Liver (tissue), 8 donors: ENCODE measurements at regions not wholly inside any gene's neighbourhood (a gene's known extent, or its start where the extent isn't known, plus 50 kb on each side); places are given as distances from the start of the nearest gene placed in this dataset.

Experiments used
- DNase-seq: peaks from one replicate; pipeline ENCODE4 v3.0.0-alpha.2; 2017; ENCODE audit warnings: low spot score
- H3K27ac ChIP-seq, 2 donors: one replicate each; pipeline ENCODE4 v1.7.0; 2013; ENCODE audit warnings: inconsistent platforms in 2 of 2, low read length in 2 of 2, control low read depth in 1 of 2, low read depth in 1 of 2, mild to moderate bottlenecking in 1 of 2
- H3K27me3 ChIP-seq, 4 donors: one replicate each; pipeline versions ENCODE4 v1.6.1 to v1.7.0; 2013; ENCODE audit warnings: low read length in 3 of 4, inconsistent platforms in 1 of 4, mild to moderate bottlenecking in 1 of 4, moderate library complexity in 1 of 4; ENCODE audit not compliant: control insufficient read depth in 4 of 4, insufficient read depth in 4 of 4
- H3K36me3 ChIP-seq, 4 donors: one replicate each; pipeline versions ENCODE4 v1.6.1 to v1.7.0; 2013; ENCODE audit warnings: low read length in 3 of 4, mild to moderate bottlenecking in 3 of 4, low read depth in 1 of 4, moderate library complexity in 1 of 4; ENCODE audit not compliant: control insufficient read depth in 4 of 4, insufficient read depth in 3 of 4
- H3K4me1 ChIP-seq, 4 donors: one replicate each; pipeline versions ENCODE4 v1.6.1 to v1.7.0; 2013; ENCODE audit warnings: low read length in 3 of 4, mild to moderate bottlenecking in 3 of 4, moderate library complexity in 1 of 4; ENCODE audit not compliant: control insufficient read depth in 4 of 4, insufficient read depth in 4 of 4
- H3K4me3 ChIP-seq, 3 donors: one replicate each; pipeline versions ENCODE4 v1.6.1 to v1.7.0; 2013; ENCODE audit warnings: low read length in 3 of 3, control low read depth in 1 of 3, low read depth in 1 of 3, mild to moderate bottlenecking in 1 of 3
- H3K9ac ChIP-seq, 2 donors: one replicate each; pipeline ENCODE4 v1.7.0; 2013; ENCODE audit warnings: low read length in 2 of 2, mild to moderate bottlenecking in 2 of 2, moderate library complexity in 2 of 2, control low read depth in 1 of 2, low read depth in 1 of 2
- H3K9me3 ChIP-seq, 4 donors: one replicate each; pipeline versions ENCODE4 v1.6.1 to v1.7.0; 2013; ENCODE audit warnings: low read length in 3 of 4; ENCODE audit not compliant: control insufficient read depth in 4 of 4
- ATF3 ChIP-seq: IDR thresholded peaks from 2 replicates; pipeline ENCODE4 v1.6.1; 2016; ENCODE audit warnings: antibody characterized with exemption
- CTCF ChIP-seq: fragments of 150-350 bp; IDR thresholded peaks from 2 replicates; pipeline ENCODE4 v1.5.1; 2017; ENCODE audit warnings: improper control_type of control experiment, low read depth, low read length; ENCODE audit not compliant: missing input control
- EGR1 ChIP-seq, 2 donors: IDR thresholded peaks; 2 replicates each; pipeline ENCODE4 v1.6.1; 2016 to 2018; ENCODE audit warnings: antibody characterized with exemption in 2 of 2, low read depth in 2 of 2
- FOXA2 ChIP-seq: IDR thresholded peaks from 2 replicates; pipeline ENCODE4 v1.6.1; 2016; ENCODE audit warnings: antibody characterized with exemption
- GABPA ChIP-seq, 2 donors: IDR thresholded peaks in 1 of 2; conservative IDR thresholded peaks in 1 of 2; 2 replicates each; pipeline ENCODE4 v1.6.1; 2016; ENCODE audit warnings: antibody characterized with exemption in 2 of 2, mild to moderate bottlenecking in 1 of 2, moderate library complexity in 1 of 2
- HNF4A ChIP-seq, 2 donors: conservative IDR thresholded peaks; 2 replicates each; pipeline ENCODE4 v1.6.1; 2016; ENCODE audit warnings: antibody characterized with exemption in 2 of 2, mild to moderate bottlenecking in 2 of 2
- MAX ChIP-seq: IDR thresholded peaks from 2 replicates; pipeline ENCODE4 v1.6.1; 2016; ENCODE audit warnings: antibody characterized with exemption
- NR2F2 ChIP-seq: IDR thresholded peaks from 2 replicates; pipeline ENCODE4 v1.6.1; 2016; ENCODE audit warnings: antibody characterized with exemption
- RAD21 ChIP-seq, 2 donors: IDR thresholded peaks; 2 replicates each; pipeline ENCODE4 v1.6.1; 2016; ENCODE audit warnings: antibody characterized with exemption in 2 of 2, mild to moderate bottlenecking in 2 of 2
- REST ChIP-seq: IDR thresholded peaks from 2 replicates; pipeline ENCODE4 v1.6.1; 2016; ENCODE audit warnings: antibody characterized with exemption, mild to moderate bottlenecking
- RXRA ChIP-seq, 2 donors: IDR thresholded peaks; 2 replicates each; pipeline ENCODE4 v1.6.1; 2017 to 2018; ENCODE audit warnings: antibody characterized with exemption in 2 of 2, mild to moderate bottlenecking in 1 of 2
- SP1 ChIP-seq: IDR thresholded peaks from 2 replicates; pipeline ENCODE4 v1.6.1; 2018; ENCODE audit warnings: antibody characterized with exemption, mild to moderate bottlenecking
- YY1 ChIP-seq: IDR thresholded peaks from 2 replicates; pipeline ENCODE4 v1.6.1; 2016; ENCODE audit warnings: antibody characterized with exemption, mild to moderate bottlenecking
- ZBTB33 ChIP-seq: IDR thresholded peaks from 2 replicates; pipeline ENCODE4 v1.6.1; 2016; ENCODE audit warnings: antibody characterized with exemption
- WGBS: extraction: QIAGEN DNeasy Blood & Tissue Kit; methylation state at CpG from one replicate; pipeline ENCODE4 v1.1.7; 2013; 5-methylcytosine and 5-hydroxymethylcytosine counted together
- donor health status: healthy.
- donor health status: healthy.
- donor health status: healthy.
- donor health status: healthy.
- donor health status: healthy.

- H3K36me3 ChIP-seq, result no peaks in the 10 kb centered on the region
- TF ChIP-seq ATF3 (no peak), RAD21 (IDR thresholded peaks at IDR 0.05) (no peak), REST (no peak), EGR1 (IDR thresholded peaks at IDR 0.05; ENCODE audit: low read depth in 2 of 2) (no peak), MAX (no peak), RXRA (IDR thresholded peaks at IDR 0.05) (no peak)
- no peak for DNase-seq
- WGBS, result 80% methylated on average over 7 of the region's 7 CpGs
- H3K9ac ChIP-seq, result no peak overlapping the region
- H3K4me1 ChIP-seq, result no peaks in the 10 kb centered on the region
- H3K9me3 ChIP-seq, result no peaks in the 10 kb centered on the region
- H3K27me3 ChIP-seq, result no peaks in the 10 kb centered on the region
- H3K27ac ChIP-seq, result no peak overlapping the region
- no peak overlapping the region for H3K4me3 ChIP-seq
Measured at GRCh38 chr1:209059981-209060380, 523.5 kb upstream of the CAMK1G start.

GRCh38 chr1:209062081-209062620, 521.4 kb upstream of the CAMK1G start:
- H3K9ac ChIP-seq, result no peak overlapping the region
- no peaks in the 10 kb centered on the region for H3K36me3 ChIP-seq
- no peaks in the 10 kb centered on the region for H3K4me1 ChIP-seq
- no peaks in the 10 kb centered on the region for H3K27me3 ChIP-seq
- DNase-seq, result no peak
- TF ChIP-seq HNF4A (conservative IDR thresholded peaks at IDR 0.05), result no peak
- no peak for TF ChIP-seq MAX
- no peak for TF ChIP-seq NR2F2
- TF ChIP-seq SP1, result no peak
- no peak for TF ChIP-seq EGR1 (IDR thresholded peaks at IDR 0.05; ENCODE audit: low read depth in 2 of 2)
- no peak for TF ChIP-seq YY1
- TF ChIP-seq ZBTB33, result no peak
- TF ChIP-seq CTCF, result no peak
- TF ChIP-seq GABPA (IDR thresholded peaks at IDR 0.05 in 1 of 2, conservative IDR thresholded peaks at IDR 0.05 in 1 of 2), result no peak
- no peak for TF ChIP-seq FOXA2
- H3K4me3 ChIP-seq, result no peak overlapping the region
- WGBS, result 86% methylated on average over 6 of the region's 6 CpGs
- no peak overlapping the region for H3K27ac ChIP-seq
- H3K9me3 ChIP-seq, result no peaks in the 10 kb centered on the region
